Ureter (tissue), 1 donor: ENCODE measurements at regions not wholly inside any gene's neighbourhood (a gene's known extent, or its start where the extent isn't known, plus 50 kb on each side); places are given as distances from the start of the nearest gene placed in this dataset.
A peak's percentile ranks its signal among the peaks of the same experiment; 100 is the strongest.

Experiments used
- DNase-seq: peaks from one replicate; pipeline ENCODE4 v3.0.0-alpha.2; 2020; ENCODE audit warnings: low spot score
- donor health status: DM: yes; HTN: yes; CAD: no.

DNA sequence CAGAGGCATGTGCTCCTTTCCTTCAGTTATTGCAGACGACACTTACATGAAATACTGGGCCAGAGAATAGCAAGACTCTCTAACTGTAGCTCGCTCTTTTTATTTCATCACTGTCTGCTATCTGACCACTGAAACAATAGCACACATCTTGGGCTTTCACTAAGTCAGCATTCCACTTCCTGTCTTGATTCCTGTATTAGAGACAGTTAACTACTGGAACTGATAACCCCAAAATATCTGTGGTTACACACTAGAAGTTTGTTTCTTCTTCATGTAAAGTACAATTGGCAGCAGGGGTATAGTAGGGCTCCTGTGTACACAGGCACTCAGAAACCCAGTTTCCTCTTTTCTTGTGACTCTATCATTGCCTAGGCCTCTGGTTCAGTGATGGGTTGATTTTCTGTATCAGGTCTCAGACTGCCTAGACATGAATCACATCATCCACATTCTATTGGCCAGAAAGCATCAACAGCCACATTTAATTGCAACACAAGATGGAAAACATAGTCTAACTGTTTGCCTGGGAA is 230.2 kb upstream of the CD96 start:
- no peak for DNase-seq

DNA sequence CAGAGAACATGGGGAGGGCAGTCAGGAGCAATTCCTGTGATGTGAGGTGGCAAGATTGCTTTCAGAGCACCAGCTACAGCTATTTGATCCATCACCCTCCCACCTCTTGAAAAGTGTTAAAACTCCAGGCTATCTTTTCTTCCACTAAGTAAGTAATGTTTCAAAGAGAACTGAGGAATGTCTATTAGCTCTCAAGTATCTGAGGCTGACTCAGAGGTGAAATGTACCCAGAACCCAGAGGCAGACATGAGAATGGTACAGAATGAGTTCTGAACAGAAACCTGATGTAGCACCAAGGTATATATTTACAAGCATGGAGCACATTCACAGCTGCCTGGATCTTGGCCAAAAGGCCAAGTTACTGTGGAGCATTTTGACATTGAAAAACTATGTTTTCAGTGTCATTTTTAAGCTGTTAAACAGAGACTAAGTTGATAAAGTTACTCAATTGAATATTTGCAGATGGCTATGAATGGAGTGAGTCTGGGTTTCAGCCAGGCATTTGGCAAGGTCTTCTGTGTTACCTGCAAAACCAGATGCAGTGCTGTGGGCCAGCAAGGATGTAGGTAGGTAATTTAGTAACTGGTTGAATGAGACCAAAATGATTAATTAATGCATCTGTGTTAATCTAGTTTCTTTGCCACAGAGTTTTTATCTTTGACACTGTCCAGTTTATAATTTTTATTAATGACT is 227.7 kb upstream of the CD96 start:
- DNase-seq: no peak

DNA sequence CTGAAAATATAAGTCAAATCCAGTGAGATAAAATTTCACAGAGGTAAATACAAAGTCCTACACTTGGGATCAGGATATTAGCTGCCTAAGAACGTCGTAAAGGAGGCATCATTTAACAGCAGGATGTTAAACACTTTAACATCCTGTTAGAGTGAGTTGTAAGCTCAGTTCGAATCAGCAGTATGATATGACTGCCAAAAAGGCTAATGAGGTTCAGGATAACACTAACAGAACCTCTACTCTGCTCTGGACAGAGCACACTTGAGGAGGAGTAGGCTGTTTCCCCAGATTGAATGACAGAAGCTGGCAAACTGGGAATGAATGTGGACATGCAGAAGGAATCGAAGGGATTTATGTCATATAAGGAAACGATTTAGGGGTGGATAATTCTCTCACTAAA is 227.1 kb upstream of the CD96 start:
- no peak for DNase-seq

DNA sequence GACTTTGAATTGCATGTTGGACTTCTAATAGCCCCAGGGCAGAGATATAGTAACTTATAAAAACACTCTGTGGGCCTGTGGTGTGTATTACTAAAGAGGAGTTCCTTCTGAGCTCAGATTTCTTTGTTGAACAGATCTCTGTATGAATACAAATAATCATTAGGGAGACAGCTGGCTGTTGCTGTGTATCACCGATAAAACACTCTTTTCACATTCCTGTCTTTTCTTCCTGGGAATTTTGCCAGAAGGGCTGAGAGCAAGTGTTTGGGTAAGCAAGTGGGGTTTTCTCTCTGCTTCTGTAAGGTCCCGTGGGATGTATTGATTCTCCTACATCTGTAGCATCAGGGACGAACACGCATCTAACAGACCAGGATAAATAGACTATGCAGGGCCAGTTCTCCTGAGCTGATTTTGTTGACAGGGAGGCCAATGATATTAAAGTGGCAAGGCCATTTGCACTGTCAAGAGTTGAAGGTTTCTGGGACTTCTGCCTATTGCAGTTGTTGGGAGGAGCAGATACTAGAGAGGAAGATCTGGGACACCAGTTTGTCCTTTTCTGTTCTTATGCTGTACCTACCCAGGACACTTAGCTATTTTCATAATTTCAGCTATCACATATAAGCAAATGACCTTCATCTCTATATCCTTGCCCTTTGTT is 225.9 kb upstream of the CD96 start:
- no peak for DNase-seq

DNA sequence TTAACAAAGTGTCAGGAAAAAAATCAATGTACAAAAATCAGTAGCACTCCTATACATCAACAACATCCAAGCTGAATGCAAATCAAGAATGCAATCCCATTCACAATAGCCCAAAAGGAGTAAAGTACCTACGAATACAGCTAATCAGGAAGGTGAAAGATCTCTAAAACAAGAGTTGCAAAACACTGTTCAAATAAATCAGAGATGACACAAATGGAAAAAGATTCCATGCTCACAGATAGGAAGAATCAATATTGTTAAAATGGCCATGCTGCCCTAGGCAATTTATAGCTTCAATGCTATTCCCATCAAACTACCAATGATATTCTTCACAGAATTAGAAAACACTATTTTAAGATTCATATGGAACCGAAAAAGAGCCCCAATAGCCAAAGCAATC is 223.7 kb upstream of the CD96 start:
- no peak for DNase-seq

DNA sequence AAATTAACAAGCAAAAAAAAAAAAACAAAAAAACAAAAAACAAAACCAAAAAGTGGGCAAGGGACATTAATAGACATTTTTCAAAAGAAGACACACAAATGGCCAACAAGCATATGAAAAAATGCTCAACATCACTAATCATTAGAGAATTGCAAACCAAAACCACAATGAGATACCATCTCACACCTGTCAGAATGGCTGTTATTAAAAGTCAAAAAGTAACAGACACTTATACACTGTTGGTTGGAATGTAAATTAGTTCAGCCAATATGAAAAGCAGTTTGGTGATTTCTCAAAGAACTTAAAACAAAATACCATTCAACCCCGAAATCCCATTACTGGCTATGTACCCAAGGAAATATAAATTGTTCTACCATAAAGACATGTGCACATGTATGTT is 222.4 kb upstream of the CD96 start:
- DNase-seq: no peak

DNA sequence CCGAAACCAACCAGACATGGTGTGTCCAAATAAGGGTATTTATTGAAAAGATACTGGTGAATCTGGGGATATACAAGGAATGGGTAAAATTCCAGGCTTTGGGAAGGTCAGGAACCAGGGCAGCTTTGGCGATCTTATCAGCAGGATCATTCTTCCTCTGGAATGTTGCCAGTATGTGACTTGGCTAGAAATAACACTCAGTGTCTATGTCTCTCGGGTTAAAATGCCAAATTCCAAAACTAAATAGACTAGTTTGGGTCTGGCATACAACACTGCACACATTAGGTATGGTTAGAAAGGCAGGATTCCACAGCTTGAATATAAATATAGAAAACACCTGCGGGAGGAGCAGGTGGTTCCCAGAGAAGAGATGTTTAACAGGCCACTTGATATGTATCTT is 220.2 kb upstream of the CD96 start:
- DNase-seq: no peak

DNA sequence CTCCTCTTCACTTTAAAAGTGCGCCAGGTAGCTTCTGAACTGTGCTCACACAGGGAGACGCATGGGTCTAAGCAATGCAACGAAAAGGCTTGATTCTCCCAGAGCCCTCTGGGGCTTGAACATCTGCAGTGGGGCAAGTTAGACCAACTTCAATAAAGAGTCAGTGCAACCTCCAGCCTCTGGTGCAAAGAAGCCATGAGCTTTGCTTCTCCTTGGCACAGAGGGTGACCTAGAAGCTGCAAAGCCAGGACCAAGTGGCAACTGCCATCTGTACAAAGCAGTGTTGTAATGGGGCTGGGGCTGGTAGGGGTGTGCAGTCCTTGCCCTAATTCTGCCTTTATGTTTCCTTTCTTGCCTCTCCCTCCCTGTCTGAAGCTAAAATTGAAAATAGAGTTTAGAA is 219.0 kb upstream of the CD96 start:
- DNase-seq: no peak

DNA sequence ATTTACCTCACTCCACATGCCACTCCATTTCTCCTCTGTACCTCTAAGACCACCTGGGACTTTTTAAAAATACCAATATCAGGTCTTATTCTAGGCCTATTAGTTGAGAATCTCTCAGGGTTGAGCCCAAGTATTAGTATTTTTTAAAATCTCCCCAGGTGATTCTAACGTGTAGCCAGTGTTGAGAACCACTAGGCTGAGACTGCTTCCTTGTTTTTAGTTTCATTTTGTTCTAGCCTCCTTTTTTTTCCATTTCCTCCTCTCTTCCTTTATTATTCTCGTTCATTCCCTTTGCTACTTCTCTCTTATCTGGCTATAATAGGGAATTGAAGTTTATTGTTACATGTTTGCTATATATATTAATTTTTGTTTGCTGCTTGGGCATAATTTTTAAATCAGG is 217.8 kb upstream of the CD96 start:
- no peak for DNase-seq

DNA sequence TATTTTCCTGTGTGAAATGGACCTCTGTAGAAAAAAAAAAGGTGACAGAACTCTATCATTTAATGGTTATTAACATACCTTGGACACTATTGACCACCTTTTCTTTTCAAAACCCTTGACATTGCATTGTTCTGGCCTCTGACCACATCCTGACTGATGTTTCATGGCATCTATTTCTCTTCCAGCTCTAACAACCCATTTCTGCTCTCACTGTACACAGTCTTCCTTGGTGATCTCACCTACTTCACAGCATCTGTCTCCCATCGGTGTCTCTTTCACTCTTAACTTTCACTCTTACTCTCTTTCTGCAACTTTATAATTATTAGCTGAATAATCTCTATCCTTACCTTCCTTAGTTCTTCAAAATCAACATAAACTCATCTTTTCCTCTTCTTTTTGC is 217.4 kb upstream of the CD96 start:
- no peak for DNase-seq

DNA sequence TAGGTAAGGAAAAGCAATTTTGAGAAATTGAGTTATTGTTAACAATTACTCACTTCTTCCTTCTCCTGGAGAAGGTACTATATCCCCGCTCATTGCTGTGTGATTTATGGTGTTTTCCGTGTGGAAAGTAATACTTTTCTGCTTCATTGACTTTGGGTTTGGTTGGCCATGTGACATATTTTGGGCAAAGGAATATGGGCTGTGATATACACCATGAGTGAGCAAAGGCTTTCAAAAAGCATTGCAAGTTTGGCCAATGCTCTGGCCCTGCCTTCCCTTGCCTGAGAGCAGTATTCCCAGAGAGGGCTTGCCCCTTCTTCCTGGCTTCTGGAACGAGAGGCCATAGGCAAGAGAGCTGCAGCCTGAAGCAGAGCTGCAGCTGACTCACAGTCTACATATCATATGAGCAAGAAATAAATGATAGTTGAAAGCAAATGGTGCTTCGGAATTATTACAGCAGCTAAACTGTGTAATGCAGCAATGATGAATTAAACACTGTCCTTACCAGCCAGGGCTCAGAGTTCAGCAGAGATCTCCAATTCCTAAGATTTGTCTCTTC is 216.8 kb upstream of the CD96 start:
- no peak for DNase-seq

DNA sequence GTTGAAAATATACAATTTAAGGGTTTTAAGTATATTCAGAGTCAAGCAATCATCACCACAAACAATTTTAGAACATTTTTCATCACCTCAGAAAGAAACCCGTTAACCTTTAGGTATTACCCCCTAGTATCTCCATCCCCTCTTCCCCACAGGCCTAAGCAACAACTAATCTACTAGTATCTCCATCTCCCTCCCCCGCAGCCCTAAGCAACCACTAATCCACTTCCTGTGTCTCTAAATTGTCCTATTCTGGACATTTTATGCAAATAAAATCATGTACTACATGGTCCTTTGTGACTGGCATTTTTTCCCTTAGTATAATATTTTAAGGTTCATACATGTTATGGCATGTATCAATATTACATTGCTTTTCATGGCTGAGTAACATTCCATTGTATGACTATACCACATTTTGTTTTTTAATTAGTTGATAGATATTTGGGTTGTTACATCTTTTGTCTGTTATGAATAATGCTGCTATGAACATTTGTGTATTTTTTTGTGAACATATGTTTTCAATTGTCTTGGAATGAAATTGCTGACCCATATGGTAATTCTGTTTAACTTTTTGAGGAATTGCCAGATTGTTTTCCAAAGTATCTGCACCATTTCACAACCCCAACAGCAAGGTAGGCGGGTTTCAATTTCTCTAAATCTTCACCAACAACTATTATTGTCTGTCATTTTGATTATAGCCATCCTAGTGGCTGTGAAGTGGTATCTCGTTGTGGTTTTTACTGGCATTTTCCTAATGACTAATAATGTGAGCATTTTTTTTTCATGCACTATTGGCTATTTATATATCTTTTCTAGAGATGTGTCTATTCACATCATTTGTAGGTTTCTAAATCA is 215.6 kb upstream of the CD96 start:
- no peak for DNase-seq

DNA sequence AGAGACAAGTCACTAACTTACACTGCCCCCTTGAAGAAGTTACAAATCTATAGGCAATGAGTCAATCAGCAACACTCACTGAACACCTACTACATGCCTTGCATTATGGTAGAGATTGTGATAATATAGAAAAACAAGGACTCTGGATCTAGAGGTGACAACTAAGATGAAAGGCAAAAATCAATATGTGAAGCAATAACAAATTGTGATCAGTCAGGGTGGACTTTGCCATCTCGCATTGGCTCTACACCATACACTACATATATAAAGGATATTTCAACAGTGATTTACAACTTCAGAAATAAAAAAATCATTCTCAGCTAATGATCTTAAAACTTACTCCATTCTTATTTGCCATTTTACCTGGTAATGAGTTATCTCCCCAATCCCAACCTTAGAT is 210.7 kb upstream of the CD96 start:
- no peak for DNase-seq

DNA sequence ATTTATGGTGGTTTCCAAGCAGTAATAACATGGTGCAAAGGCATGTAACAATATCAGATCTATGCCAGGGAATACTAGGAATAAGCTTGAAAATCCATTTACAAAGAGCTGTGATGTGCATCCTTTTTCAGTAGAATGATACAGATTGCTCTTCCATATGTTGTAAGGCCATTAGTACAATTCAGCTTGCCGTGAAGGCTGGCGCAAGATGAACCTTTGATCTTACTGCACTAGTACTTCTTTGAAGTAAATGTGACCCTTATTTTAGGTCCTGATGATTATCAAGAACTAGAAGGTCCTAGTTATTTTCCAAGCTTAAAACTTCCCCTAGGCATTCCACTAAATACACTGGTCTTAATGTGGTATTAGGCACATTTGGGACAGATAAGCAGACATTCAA is 210.1 kb upstream of the CD96 start:
- DNase-seq: no peak

DNA sequence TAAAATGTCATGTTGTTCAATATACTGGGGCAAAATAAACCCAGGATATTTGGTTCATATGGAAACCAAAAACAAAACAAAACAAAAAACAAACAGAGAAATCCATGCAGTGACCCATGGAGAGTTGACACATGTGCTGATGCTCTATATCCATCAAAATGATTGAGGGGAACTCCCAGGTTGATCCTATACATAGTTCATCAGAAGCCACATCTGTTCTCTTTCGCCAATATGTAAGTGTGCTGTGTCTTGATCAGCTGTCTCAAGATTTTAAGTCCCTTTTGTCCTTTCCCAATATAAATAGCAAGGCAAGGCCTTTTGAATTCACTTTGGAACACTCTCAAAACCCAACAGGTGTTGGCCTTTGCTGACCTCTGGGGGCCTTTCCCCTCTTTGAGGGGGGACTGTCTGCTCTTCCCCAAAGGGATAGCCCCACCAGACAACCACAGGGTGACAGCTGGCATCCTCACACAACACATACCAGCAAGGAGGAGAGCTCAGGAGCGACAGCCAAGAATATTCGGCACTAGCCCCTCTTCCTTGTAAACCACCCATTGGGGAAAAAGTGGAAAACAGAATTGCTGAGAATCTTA is 209.4 kb upstream of the CD96 start:
- DNase-seq: no peak

DNA sequence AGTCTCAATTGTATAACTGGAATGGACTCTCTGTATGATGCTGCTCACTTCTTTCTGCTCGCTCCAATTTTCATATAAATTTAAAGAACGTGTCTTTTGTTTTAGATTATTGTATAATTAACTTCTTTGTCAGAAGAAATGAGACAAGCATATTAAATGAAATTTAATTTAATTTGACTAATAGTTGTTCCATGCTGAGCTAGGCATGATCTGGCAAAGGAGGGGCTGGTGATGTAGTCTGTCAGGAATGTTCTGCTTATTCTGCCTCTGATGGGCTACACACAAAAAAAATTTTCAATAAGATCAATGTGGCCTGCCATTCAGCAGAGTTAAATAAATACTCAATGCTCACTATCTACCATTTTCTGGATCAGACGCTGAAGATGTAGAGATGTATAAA is 208.4 kb upstream of the CD96 start:
- DNase-seq: no peak

DNA sequence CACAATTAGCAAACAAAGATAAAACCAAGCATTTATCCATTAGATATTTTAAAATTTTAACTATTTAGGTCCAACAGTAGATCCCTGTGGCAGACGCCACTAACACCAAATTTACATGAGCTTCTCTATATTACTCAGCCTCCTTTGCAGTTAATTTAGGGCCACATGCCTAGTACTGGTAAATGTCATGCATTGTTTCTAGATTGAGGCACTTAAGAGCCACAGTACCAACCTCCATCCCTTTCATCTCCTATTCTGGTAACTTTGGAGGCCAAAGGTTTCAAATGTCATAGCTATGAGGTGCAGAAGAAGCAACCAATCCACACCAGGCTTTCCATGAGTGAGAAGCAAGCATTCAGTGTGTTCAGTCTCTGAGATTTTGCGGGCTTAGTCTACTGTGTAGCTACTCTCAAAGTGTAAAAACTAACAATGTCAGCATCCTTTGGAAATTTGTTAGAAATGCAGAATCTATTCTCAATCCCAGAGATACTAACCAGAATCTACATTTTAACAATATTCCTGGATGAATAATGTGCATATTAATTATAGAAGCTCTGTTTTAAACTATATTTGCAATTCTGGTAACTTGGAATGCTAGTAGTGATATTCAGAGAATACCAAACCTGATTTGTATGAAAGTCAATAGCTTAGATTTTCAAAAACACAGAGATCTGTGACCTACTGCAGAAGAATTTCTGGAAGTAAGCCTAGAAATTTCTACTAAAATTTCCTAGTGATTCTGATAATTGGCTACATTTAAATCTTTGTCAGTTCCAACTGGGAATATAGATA is 206.3 kb upstream of the CD96 start:
- DNase-seq: no peak

DNA sequence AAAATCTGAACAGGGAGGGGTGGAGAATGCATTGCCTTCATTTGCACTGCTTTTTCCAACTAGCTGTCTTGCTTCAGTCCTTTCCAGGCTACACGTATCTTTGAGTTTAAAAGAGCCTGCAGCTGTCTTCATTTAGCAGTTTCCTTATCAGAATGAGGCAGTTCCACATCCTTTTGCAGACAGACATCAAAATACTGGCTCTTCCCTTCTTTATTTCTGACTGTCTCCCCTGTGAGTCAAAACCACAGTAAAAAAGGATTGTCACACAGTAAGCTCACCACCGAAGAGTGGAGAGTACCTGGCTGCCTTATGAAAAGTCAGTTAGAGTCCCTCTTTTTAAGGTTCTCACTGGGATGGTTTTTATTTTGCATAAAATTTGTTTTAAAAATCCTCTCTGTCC is 205.5 kb upstream of the CD96 start:
- no peak for DNase-seq

DNA sequence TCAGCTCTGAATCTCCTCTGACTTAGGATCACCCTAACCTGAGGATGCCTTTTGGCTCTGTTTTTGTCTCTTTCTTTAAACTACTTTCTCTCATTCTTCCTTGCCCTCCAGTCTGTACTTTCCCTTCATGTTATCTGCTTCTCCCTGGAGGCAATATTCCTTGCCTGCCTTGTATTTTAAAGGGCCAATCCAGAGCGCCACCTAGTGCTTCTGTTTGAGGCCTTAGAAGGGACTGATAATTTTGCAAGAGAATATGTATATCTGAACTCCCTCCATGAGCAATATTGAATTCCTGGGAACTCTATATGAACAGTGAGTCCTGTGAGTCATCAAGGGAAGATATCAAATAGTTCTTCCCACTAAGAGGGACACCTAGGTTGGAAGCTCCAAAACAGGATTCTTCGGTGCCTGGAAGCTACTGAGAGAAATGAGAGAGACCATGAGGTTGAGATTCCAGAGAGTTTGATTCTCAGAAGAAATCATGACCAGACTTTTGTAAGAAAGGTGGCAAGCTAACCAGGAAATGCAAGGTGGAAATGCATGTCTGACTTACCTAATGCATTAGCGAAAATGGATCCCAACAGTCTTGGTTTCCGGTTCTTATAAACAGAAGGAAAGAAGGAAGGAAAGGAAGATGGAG is 203.8 kb upstream of the CD96 start:
- DNase-seq: peak; percentile 60

DNA sequence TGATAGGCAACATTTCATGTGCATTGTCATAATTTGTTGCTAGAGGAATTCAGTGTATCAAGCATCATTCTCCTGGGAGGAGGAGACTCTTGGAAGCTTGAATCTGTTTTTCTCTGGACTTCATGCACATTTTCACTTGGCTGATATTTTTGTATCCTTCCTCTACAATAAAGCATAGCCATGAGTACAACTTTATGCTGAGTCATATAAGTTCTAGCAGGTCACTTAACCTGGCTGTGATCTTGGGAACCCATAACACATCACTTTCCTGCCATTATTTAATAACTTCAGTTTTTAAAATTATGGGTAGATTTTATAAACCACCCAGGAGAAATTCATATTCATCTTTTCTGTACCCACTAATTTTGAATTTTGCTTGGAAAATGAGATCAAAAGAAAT is 203.0 kb upstream of the CD96 start:
- DNase-seq: no peak

DNA sequence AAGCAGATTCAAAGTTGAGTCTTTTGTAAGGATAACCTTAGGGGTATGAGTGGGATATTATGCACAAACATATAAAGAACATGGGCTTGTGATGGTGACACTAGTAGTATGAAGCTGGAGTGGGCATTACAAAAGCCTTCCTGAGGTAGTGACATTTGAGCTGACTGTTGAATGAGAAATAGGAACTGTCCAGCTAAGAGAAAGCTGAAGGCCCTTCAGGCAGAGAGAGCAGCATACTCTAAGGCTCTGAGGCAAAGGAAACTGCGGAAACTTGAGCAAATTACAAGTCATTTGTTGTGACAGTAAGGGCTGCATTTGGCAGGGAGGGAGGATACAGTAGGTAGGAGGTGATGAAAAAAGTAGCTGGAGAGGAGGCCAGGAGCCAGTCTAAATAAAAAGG is 190.7 kb upstream of the CD96 start:
- no peak for DNase-seq
